A549 (cell line): ENCODE measurements at regions not wholly inside any gene's neighbourhood (a gene's known extent, or its start where the extent isn't known, plus 50 kb on each side); places are given as distances from the start of the nearest gene placed in this dataset.
A peak's percentile ranks its signal among the peaks of the same experiment; 100 is the strongest.

ENCODE experiments used
- ATAC-seq, 2 experiments: fragments of 200-7000 bp in 1 of 2; fragments of >200 bp in 1 of 2; cut with Nextera tagmentation in 1 of 2; cut with Tn5 transposase in 1 of 2; 3 replicates each; pipeline versions ENCODE4 v1.8.0 to v1.9.1; 2018 to 2020; ENCODE audit warnings: mild to moderate bottlenecking in 1 of 2, moderate library complexity in 1 of 2
- CTCF ChIA-PET: fragments of 300-600 bp; sonication (Branson Sonifier 250); formaldehyde crosslinking; extraction: SDS; loops from one replicate; lab custom pipeline; 2021; ENCODE audit warnings: antibody characterized with exemption, inconsistent platforms; lab: Yijun Ruan, JAX
- POLR2A ChIA-PET: fragments of 350-600 bp; formaldehyde crosslinking; extraction: SDS; loops from one replicate; lab custom pipeline; 2021; ENCODE audit warnings: antibody characterized with exemption, inconsistent platforms; lab: Yijun Ruan, JAX
- DNase-seq, 2 experiments: peaks; one replicate each; pipeline versions ENCODE4 v3.0.0 to v3.0.0-alpha.2; 2011 to 2016; ENCODE audit warnings: low read depth in 1 of 2, low spot score in 1 of 2
- FAIRE-seq: peaks from 2 replicates; lab custom pipeline; 2011; peaks lifted over from hg19 to GRCh38; lab: Jason Lieb, UNC
- H3K27ac ChIP-seq, 2 experiments: fragments of >200 bp; sonication (Bioruptor Twin); formaldehyde crosslinking; 3 replicates each; pipeline ENCODE4 v1.5.1; 2016 to 2017
- H3K4me1 ChIP-seq: fragments of >200 bp; sonication (Bioruptor Twin); formaldehyde crosslinking; 3 replicates; pipeline ENCODE4 v1.6.1; 2016
- H3K4me2 ChIP-seq: fragments of >200 bp; sonication (Bioruptor Twin); formaldehyde crosslinking; 3 replicates; pipeline ENCODE4 v1.6.1; 2016
- H3K4me3 ChIP-seq: fragments of >200 bp; sonication (Bioruptor Twin); formaldehyde crosslinking; 3 replicates; pipeline ENCODE4 v1.5.1; 2016
- H3K9me3 ChIP-seq: fragments of >200 bp; sonication (Bioruptor Twin); formaldehyde crosslinking; 3 replicates; pipeline ENCODE4 v1.6.1; 2016
- ATOH8 ChIP-seq: fragments of 250-450 bp; sonication (Bioruptor Pico); IDR thresholded peaks from 2 replicates; pipeline ENCODE4 v1.5.0; 2020; ENCODE audit warnings: low read depth, mild to moderate bottlenecking, moderate library complexity
- BHLHE40 ChIP-seq: IDR thresholded peaks from 2 replicates; pipeline ENCODE4 v1.6.1; 2012; ENCODE audit warnings: low read depth, low read length, inconsistent platforms
- CBX2 ChIP-seq: fragments of 200-600 bp; sonication (generic); IDR thresholded peaks from 2 replicates; pipeline ENCODE4 v1.6.1; 2016; ENCODE audit warnings: low read depth, mild to moderate bottlenecking, borderline replicate concordance
- CEBPB ChIP-seq, 2 experiments: fragments of >200 bp in 1 of 2; sonication (Bioruptor Twin) in 1 of 2; formaldehyde crosslinking in 1 of 2; IDR thresholded peaks; 2 replicates each; pipeline ENCODE4 v1.6.1; 2012 to 2016
- CHD2 ChIP-seq: fragments of 150-350 bp; IDR thresholded peaks from 2 replicates; pipeline ENCODE4 v1.6.1; 2014; ENCODE audit warnings: low read length; ENCODE audit not compliant: partially characterized antibody
- CHD4 ChIP-seq: fragments of 200-600 bp; sonication (generic); IDR thresholded peaks from 2 replicates; pipeline ENCODE4 v1.6.1; 2016; ENCODE audit warnings: antibody characterized with exemption, mild to moderate bottlenecking, borderline replicate concordance
- E2F6 ChIP-seq: IDR thresholded peaks from 2 replicates; pipeline ENCODE4 v1.6.1; 2012; ENCODE audit warnings: low read depth, borderline replicate concordance
- ELK1 ChIP-seq: fragments of 150-350 bp; IDR thresholded peaks from 2 replicates; pipeline ENCODE4 v1.6.1; 2014; ENCODE audit warnings: low read depth, mild to moderate bottlenecking, low read length
- EP300 ChIP-seq, 2 experiments: fragments of >200 bp; sonication (Bioruptor Twin); formaldehyde crosslinking; IDR thresholded peaks; 2 replicates in 1 of 2; 3 replicates in 1 of 2; pipeline ENCODE4 v1.6.1; 2016 to 2017
- ESRRA ChIP-seq: fragments of 150-350 bp; IDR thresholded peaks from 2 replicates; pipeline ENCODE4 v1.6.1; 2014; ENCODE audit warnings: mild to moderate bottlenecking, low read length, borderline replicate concordance
- FOXS1 ChIP-seq: fragments of 250-450 bp; sonication (Bioruptor Pico); IDR thresholded peaks from 2 replicates; pipeline ENCODE4 v1.5.0; 2020; ENCODE audit warnings: mild to moderate bottlenecking, moderate library complexity
- HDAC2 ChIP-seq: fragments of 200-600 bp; sonication (generic); IDR thresholded peaks from 2 replicates; pipeline ENCODE4 v1.6.1; 2016
- HEYL ChIP-seq: fragments of 250-450 bp; sonication (Bioruptor Pico); IDR thresholded peaks from 2 replicates; pipeline ENCODE4 v1.8.0; 2021; ENCODE audit warnings: mild to moderate bottlenecking, moderate library complexity
- HMGXB4 ChIP-seq: fragments of 250-450 bp; sonication (Bioruptor Pico); IDR thresholded peaks from 2 replicates; pipeline ENCODE4 v1.5.0; 2021; ENCODE audit warnings: mild to moderate bottlenecking, moderate library complexity, borderline replicate concordance
- HOXA7 ChIP-seq: fragments of 250-450 bp; sonication (Bioruptor Pico); IDR thresholded peaks from 2 replicates; pipeline ENCODE4 v1.5.0; 2020; ENCODE audit warnings: mild to moderate bottlenecking, moderate library complexity
- JUNB ChIP-seq: fragments of >200 bp; sonication (Bioruptor Twin); formaldehyde crosslinking; IDR thresholded peaks from 2 replicates; pipeline ENCODE4 v1.6.1; 2016
- KDM1A ChIP-seq: fragments of 200-600 bp; sonication (generic); IDR thresholded peaks from 2 replicates; pipeline ENCODE4 v1.6.1; 2016; ENCODE audit warnings: low read depth, mild to moderate bottlenecking
- MAX ChIP-seq: IDR thresholded peaks from 2 replicates; pipeline ENCODE4 v1.6.1; 2012
- NR3C1 ChIP-seq: fragments of >200 bp; sonication (Bioruptor Twin); formaldehyde crosslinking; IDR thresholded peaks from 3 replicates; pipeline ENCODE4 v1.6.1; 2017
- PHF8 ChIP-seq: fragments of 200-600 bp; sonication (generic); IDR thresholded peaks from 2 replicates; pipeline ENCODE4 v1.6.1; 2016; ENCODE audit warnings: low read depth, mild to moderate bottlenecking, antibody characterized with exemption, moderate library complexity, borderline replicate concordance
- RFX5 ChIP-seq: fragments of 450-650 bp; IDR thresholded peaks from 2 replicates; pipeline ENCODE4 v1.7.1; 2014; ENCODE audit warnings: antibody characterized with exemption, mild to moderate bottlenecking, moderate library complexity
- SREBF2 ChIP-seq: fragments of 450-650 bp; IDR thresholded peaks from 2 replicates; pipeline ENCODE4 v1.6.1; 2014; ENCODE audit warnings: mild to moderate bottlenecking, moderate library complexity
- TFCP2L1 ChIP-seq: fragments of 250-450 bp; sonication (Bioruptor Pico); IDR thresholded peaks from 2 replicates; pipeline ENCODE4 v1.5.0; 2021; ENCODE audit warnings: mild to moderate bottlenecking
- TP53 ChIP-seq: fragments of 250-450 bp; sonication (Bioruptor Pico); IDR thresholded peaks from 2 replicates; pipeline ENCODE4 v1.5.0; 2021; ENCODE audit warnings: mild to moderate bottlenecking, moderate library complexity
- ZC3H11A ChIP-seq: fragments of 450-650 bp; IDR thresholded peaks from 2 replicates; pipeline ENCODE4 v1.6.1; 2014; ENCODE audit warnings: antibody characterized with exemption, mild to moderate bottlenecking
- ZNF302 ChIP-seq: fragments of 250-450 bp; sonication (Bioruptor Pico); IDR thresholded peaks from 2 replicates; pipeline ENCODE4 v1.9.0; 2021; ENCODE audit warnings: inconsistent platforms, mild to moderate bottlenecking, moderate library complexity
- WGBS: methylation state at CpG from one replicate; pipeline ENCODE4 v1.1.6; 2017; ENCODE audit errors: missing lambda C conversion rate; 5-methylcytosine and 5-hydroxymethylcytosine counted together
- TF ChIP-seq, protein P1 (sequence below): IDR thresholded peaks from 2 replicates; pipeline ENCODE4 v1.6.1; 2012

DNA sequence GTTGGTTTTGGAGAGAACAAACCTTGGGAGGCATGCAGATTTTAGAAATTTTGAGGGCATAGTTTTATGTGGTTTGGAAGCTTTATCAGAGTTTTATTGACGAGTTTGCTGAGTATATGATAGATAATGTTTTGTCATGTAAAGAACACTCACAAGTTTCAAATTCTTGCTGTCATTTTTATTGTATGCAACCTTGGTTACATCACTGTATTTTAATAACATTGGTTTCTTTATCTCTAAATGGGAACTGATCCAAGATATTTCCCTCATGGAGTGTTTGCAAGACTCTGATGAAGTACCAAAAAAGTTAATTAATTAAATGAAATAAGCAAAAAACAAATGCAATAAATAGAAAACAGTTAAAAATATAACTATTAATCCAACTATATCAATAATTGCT, 170.3 kb downstream of the SMC2 start (continued):
- TF ChIP-seq HDAC2, result no peak

GRCh38 chr9:104269374-104269773, 175.3 kb downstream of the SMC2 start:
- Histone ChIP-seq H3K27ac (no peak overlapping the region), H3K4me3 (no peak overlapping the region), H3K4me2 (no peak overlapping the region), H3K9me3 (no peaks in the 10 kb centered on the region), H3K4me1 (peaks cover 13% of the 10 kb centered on the region)
- ChIA-PET POLR2A (no interaction called here), CTCF (no interaction called here)
- DNase-seq, result no peak
- ATAC-seq, result no peak
- no peak for FAIRE-seq
- TF ChIP-seq CHD4 (no peak), NR3C1 (no peak), FOXS1 (CRISPR knock-in tag) (no peak), HMGXB4 (CRISPR knock-in tag) (no peak), HOXA7 (CRISPR knock-in tag) (no peak), JUNB (no peak), BHLHE40 (no peak), TP53 (CRISPR knock-in tag) (no peak), ELK1 (no peak), EP300 (IDR thresholded peaks at IDR 0.05) (no peak), PHF8 (no peak)

DNA sequence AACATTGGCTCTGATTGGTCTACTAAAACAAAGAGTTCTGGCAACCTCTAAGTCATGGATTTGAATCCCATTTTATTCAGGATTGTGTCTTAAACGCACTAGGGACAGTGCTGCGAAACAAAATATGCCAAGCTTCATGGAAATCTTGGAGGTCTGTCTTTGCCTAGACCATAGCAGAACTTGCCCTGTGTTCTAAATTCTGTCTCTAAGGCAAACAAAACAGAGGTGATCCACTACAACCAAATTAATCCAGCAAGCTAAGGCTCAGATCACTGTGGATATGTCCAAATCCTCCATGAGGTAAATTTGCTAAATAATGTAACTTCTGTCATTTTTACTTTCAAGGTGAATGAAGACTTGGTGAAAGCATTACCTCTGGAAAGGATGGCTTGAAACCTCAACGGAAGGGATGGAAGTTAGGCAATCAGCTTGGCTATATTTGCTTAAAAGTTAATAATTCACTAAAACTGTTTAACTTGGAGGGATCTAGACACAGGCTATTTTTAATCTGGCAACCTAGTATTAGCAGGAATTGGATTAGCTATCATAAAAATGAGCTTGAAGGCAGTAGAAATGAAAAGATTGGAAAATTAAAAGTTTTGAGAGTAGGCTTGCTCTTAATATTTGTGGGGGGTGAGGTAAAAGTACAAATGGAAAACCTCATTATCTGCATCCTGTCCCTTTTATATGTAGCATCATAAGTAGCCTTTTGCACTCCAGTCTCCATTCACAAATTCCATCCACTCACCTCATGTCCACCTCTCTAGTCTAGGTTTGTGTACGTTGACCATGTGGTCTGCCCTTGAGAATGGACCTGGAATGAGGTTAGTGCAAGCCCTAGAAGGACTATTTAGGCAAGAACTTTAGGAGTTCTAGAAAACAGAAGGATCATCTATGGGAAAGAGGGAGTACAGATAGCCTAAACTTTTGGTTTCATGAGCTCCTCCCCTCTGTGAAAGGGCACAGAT, 176.2 kb downstream of the SMC2 start:
- WGBS, result 6% methylated on average over 4 of the region's 4 CpGs
- peak; percentile 70 to 78 for ATAC-seq
- Histone ChIP-seq H3K4me1 (peaks cover 13% of the 10 kb centered on the region), H3K27ac (peak overlapping the region in 1 of 2 experiments; percentile 38; a peak in 1 of 6 replicates), H3K9me3 (no peaks in the 10 kb centered on the region)
- CTCF ChIA-PET, result no interaction called here
- TF ChIP-seq ZC3H11A, result no peak
- no peak for TF ChIP-seq EP300 (IDR thresholded peaks at IDR 0.05)
- peak; percentile 28 to 77; a peak in 3 of 4 replicates for TF ChIP-seq CEBPB (IDR thresholded peaks at IDR 0.05)
- TF ChIP-seq, all 56 proteins: peak for 1
- no peak for FAIRE-seq
- Histone ChIP-seq H3K4me3 (no peak overlapping the region), H3K4me2 (peak overlapping the region; percentile 52)
- POLR2A ChIA-PET, result no interaction called here
- DNase-seq, result peak; percentile 3 to 29

DNA sequence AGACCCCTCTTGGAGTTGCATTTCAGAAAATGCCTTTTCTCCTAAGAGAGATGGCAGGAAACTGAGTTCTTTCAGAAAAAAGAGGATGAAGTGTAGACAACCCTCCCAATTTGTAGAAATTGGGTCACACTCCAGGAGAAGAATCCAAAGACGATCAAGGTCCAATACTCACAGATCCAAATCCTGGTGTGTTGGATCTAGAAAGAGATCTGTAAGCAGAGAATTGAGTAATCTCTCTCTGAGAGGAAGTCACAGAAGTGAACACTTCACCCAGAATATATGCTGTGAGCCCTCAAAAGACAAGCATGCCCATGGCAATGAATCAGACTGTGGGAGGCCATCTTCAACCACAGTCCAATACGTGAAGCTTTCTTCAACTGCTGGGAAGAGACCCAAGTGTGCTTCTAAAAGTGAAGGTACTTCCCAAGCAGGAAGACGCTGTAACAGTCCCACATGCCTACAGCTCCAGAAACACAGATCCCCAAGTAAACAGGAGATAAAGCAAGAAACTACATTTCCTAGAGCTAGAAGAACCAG, 182.7 kb downstream of the SMC2 start:
- CTCF ChIA-PET, result no interaction called here
- POLR2A ChIA-PET, result no interaction called here
- 29% methylated on average over 3 of the region's 3 CpGs for WGBS
- TF ChIP-seq ZNF302 (no peak), CBX2 (no peak), TFCP2L1 (CRISPR knock-in tag) (no peak), ATOH8 (CRISPR knock-in tag) (no peak), CEBPB (IDR thresholded peaks at IDR 0.05) (no peak), MAX (no peak), RFX5 (no peak), HEYL (CRISPR knock-in tag) (no peak), HOXA7 (CRISPR knock-in tag) (no peak), KDM1A (no peak), EP300 (IDR thresholded peaks at IDR 0.05) (no peak), E2F6 (no peak), SREBF2 (no peak), CHD2 (no peak), ESRRA (no peak)
- TF ChIP-seq, protein P1, sequence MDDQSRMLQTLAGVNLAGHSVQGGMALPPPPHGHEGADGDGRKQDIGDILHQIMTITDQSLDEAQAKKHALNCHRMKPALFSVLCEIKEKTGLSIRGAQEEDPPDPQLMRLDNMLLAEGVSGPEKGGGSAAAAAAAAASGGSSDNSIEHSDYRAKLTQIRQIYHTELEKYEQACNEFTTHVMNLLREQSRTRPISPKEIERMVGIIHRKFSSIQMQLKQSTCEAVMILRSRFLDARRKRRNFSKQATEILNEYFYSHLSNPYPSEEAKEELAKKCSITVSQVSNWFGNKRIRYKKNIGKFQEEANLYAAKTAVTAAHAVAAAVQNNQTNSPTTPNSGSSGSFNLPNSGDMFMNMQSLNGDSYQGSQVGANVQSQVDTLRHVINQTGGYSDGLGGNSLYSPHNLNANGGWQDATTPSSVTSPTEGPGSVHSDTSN, result no peak

More for the DNA sequence above, 182.7 kb downstream of the SMC2 start:
- Histone ChIP-seq H3K9me3 (no peaks in the 10 kb centered on the region), H3K4me2 (no peak overlapping the region), H3K4me1 (no peaks in the 10 kb centered on the region), H3K27ac (no peak overlapping the region), H3K4me3 (no peak overlapping the region)
- no peak for FAIRE-seq
- DNase-seq, result no peak
- no peak for ATAC-seq
